Calu3 (cell line): ENCODE measurements at regions not wholly inside any gene's neighbourhood (a gene's known extent, or its start where the extent isn't known, plus 50 kb on each side); places are given as distances from the start of the nearest gene placed in this dataset.

Experiments used
- BruUV-seq: library from RNA; stranded (reverse); fragments of 400-500 nt; replicated peaks from 2 replicates; lab custom pipeline; 2021; lab: Mats Ljungman, UMichigan
- CTCF ChIA-PET: fragments of 300-600 bp; sonication (Branson Sonifier 250); formaldehyde crosslinking; loops from one replicate; lab custom pipeline; 2022; ENCODE audit warnings: antibody characterized with exemption; lab: Charles Lee
- DNase-seq: peaks from one replicate; pipeline ENCODE4 v3.0.0; 2022
- H3K27ac Mint-ChIP-seq: one replicate; pipeline ENCODE4 v1.8.0; 2022; ENCODE audit warnings: mixed read lengths; ENCODE audit not compliant: unreplicated experiment
- H3K27me3 Mint-ChIP-seq: one replicate; pipeline ENCODE4 v1.8.0; 2022; ENCODE audit warnings: mixed read lengths; ENCODE audit not compliant: unreplicated experiment
- H3K36me3 Mint-ChIP-seq: one replicate; pipeline ENCODE4 v1.8.0; 2022; ENCODE audit warnings: mild to moderate bottlenecking, moderate library complexity, mixed read lengths; ENCODE audit not compliant: insufficient read depth, unreplicated experiment
- H3K4me1 Mint-ChIP-seq: one replicate; pipeline ENCODE4 v1.8.0; 2022; ENCODE audit warnings: mild to moderate bottlenecking, low read depth, mixed read lengths; ENCODE audit not compliant: unreplicated experiment
- H3K4me3 Mint-ChIP-seq: one replicate; pipeline ENCODE4 v1.8.0; 2022; ENCODE audit warnings: mild to moderate bottlenecking, low read depth, moderate library complexity, mixed read lengths; ENCODE audit not compliant: unreplicated experiment
- H3K9me3 Mint-ChIP-seq: one replicate; pipeline ENCODE4 v1.8.0; 2022; ENCODE audit warnings: low read depth, mixed read lengths; ENCODE audit not compliant: unreplicated experiment
- CTCF ChIP-seq: fragments of 200-600 bp; IDR thresholded peaks from one replicate; pipeline ENCODE4 v1.8.0; 2022; ENCODE audit warnings: antibody characterized with exemption; ENCODE audit not compliant: unreplicated experiment
- intact Hi-C: fragments of 100-400 bp; cut with micrococcal nuclease; formaldehyde crosslinking; loops from one replicate; pipeline ENCODE4 v1.10.0; 2022; ENCODE audit not compliant: unreplicated experiment

DNA sequence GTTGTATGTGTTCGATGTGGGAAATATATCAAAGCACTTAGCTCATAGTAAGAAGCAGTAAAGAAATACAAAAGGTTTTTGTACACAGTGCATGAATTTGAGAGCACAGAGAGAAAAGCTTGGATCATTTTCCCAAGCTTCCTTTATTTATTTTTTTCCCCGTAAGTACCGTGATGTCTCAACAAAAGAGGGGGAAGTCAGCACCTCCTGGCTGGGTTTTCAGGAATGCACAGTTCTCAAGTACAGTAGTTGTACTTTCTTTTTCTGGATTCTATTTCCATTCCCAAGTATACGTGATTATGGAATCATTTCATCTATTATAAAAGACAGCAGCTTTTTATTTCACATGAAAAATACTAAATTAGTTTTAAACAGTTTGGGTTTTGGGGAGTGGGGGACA is 171.5 kb upstream of the EDNRA start:
- intact Hi-C loops, result no loop called here
- Mint-ChIP-seq H3K9me3 (no peaks in the 10 kb centered on the region), H3K27me3 (no peaks in the 10 kb centered on the region), H3K4me1 (no peaks in the 10 kb centered on the region), H3K27ac (no peak overlapping the region), H3K36me3 (no peaks in the 10 kb centered on the region), H3K4me3 (no peak overlapping the region)
- no peak for TF ChIP-seq CTCF
- DNase-seq, result no peak
- CTCF ChIA-PET, result no interaction called here
- no TSS peak for BruUV-seq

- no peak overlapping the region for H3K4me3 Mint-ChIP-seq
- no peak for TF ChIP-seq CTCF
- CTCF ChIA-PET, result no interaction called here
- H3K27ac Mint-ChIP-seq, result no peak overlapping the region
- no peaks in the 10 kb centered on the region for H3K27me3 Mint-ChIP-seq
- DNase-seq, result no peak
- intact Hi-C loops, result no loop called here
- BruUV-seq, result no TSS peak
- H3K9me3 Mint-ChIP-seq, result no peaks in the 10 kb centered on the region
- no peaks in the 10 kb centered on the region for H3K4me1 Mint-ChIP-seq
- no peaks in the 10 kb centered on the region for H3K36me3 Mint-ChIP-seq
Observed at GRCh38 chr4:147310312-147310711, 170.6 kb upstream of the EDNRA start.

GRCh38 chr4:147311956-147312355 is 168.9 kb upstream of the EDNRA start:
- Mint-ChIP-seq H3K4me1 (no peaks in the 10 kb centered on the region), H3K36me3 (no peaks in the 10 kb centered on the region), H3K27ac (no peak overlapping the region), H3K4me3 (no peak overlapping the region), H3K9me3 (no peaks in the 10 kb centered on the region), H3K27me3 (no peaks in the 10 kb centered on the region)
- CTCF ChIA-PET, result no interaction called here
- intact Hi-C loops, result no loop called here
- TF ChIP-seq CTCF, result no peak
- BruUV-seq, result no TSS peak
- DNase-seq, result no peak

- intact Hi-C loops, result no loop called here
- H3K4me1 Mint-ChIP-seq, result no peaks in the 10 kb centered on the region
- H3K27ac Mint-ChIP-seq, result no peak overlapping the region
- CTCF ChIA-PET, result no interaction called here
- no peak for DNase-seq
- TF ChIP-seq CTCF, result no peak
- no peaks in the 10 kb centered on the region for H3K36me3 Mint-ChIP-seq
- H3K4me3 Mint-ChIP-seq, result no peak overlapping the region
- H3K9me3 Mint-ChIP-seq, result no peaks in the 10 kb centered on the region
- H3K27me3 Mint-ChIP-seq, result no peaks in the 10 kb centered on the region
- BruUV-seq, result no TSS peak
Observed at GRCh38 chr4:147312376-147313046, 168.4 kb upstream of the EDNRA start.
